ENCODE measurements at regions not wholly inside any gene's neighbourhood (a gene's known extent, or its start where the extent isn't known, plus 50 kb on each side); places are given as distances from the start of the nearest gene placed in this dataset.

GRCh38 chr17:14508156-14508555 is 207.3 kb downstream of the HS3ST3B1 start:
- Histone ChIP-seq H3K4me1 (ENCODE audit: control insufficient read depth, insufficient read depth, low read length, poor library complexity, severe bottlenecking) (no peaks in the 10 kb centered on the region), H3K27ac (ENCODE audit: low read depth, low read length, severe bottlenecking) (no peak overlapping the region), H3K9me3 (ENCODE audit: control insufficient read depth, low read length) (no peaks in the 10 kb centered on the region), H3K36me3 (ENCODE audit: control insufficient read depth, insufficient read depth, low read length) (no peaks in the 10 kb centered on the region), H3K4me3 (ENCODE audit: extremely low read depth, insufficient read depth, low read length, poor library complexity, severe bottlenecking) (no peak overlapping the region)
- WGBS, 2 experiments (ENCODE audit: insufficient coverage in 2 of 2) = 89 to 100% methylated on average over 1 to 3 of the region's 5 CpGs

GRCh38 chr17:14506364-14506763 is 205.5 kb downstream of the HS3ST3B1 start:
- Histone ChIP-seq H3K4me3 (ENCODE audit: extremely low read depth, insufficient read depth, low read length, poor library complexity, severe bottlenecking) (no peak overlapping the region), H3K36me3 (ENCODE audit: control insufficient read depth, insufficient read depth, low read length) (no peaks in the 10 kb centered on the region), H3K27ac (ENCODE audit: low read depth, low read length, severe bottlenecking) (no peak overlapping the region), H3K9me3 (ENCODE audit: control insufficient read depth, low read length) (no peaks in the 10 kb centered on the region), H3K4me1 (ENCODE audit: control insufficient read depth, insufficient read depth, low read length, poor library complexity, severe bottlenecking) (no peaks in the 10 kb centered on the region)
- WGBS, 2 experiments (ENCODE audit: insufficient coverage in 2 of 2) = 85 to 93% methylated on average over 3 of the region's 5 CpGs

- Histone ChIP-seq H3K27ac (ENCODE audit: low read depth, low read length, severe bottlenecking) (no peak overlapping the region), H3K4me1 (ENCODE audit: control insufficient read depth, insufficient read depth, low read length, poor library complexity, severe bottlenecking) (no peaks in the 10 kb centered on the region), H3K4me3 (ENCODE audit: extremely low read depth, insufficient read depth, low read length, poor library complexity, severe bottlenecking) (no peak overlapping the region), H3K9me3 (ENCODE audit: control insufficient read depth, low read length) (no peaks in the 10 kb centered on the region), H3K36me3 (ENCODE audit: control insufficient read depth, insufficient read depth, low read length) (no peaks in the 10 kb centered on the region)
- WGBS, 2 experiments (ENCODE audit: insufficient coverage in 2 of 2) = 82 to 93% methylated on average over 2 to 3 of the region's 3 CpGs
Measured at GRCh38 chr17:14505606-14506005, 204.7 kb downstream of the HS3ST3B1 start.

- Histone ChIP-seq H3K4me3 (ENCODE audit: extremely low read depth, insufficient read depth, low read length, poor library complexity, severe bottlenecking) (no peak overlapping the region), H3K9me3 (ENCODE audit: control insufficient read depth, low read length) (no peaks in the 10 kb centered on the region), H3K4me1 (ENCODE audit: control insufficient read depth, insufficient read depth, low read length, poor library complexity, severe bottlenecking) (no peaks in the 10 kb centered on the region), H3K36me3 (ENCODE audit: control insufficient read depth, insufficient read depth, low read length) (no peaks in the 10 kb centered on the region), H3K27ac (ENCODE audit: low read depth, low read length, severe bottlenecking) (no peak overlapping the region)
- WGBS, 2 experiments (ENCODE audit: insufficient coverage in 2 of 2) = 90 to 100% methylated on average over 4 of the region's 4 CpGs
Measured at GRCh38 chr17:14499976-14500375, 199.1 kb downstream of the HS3ST3B1 start.

DNA sequence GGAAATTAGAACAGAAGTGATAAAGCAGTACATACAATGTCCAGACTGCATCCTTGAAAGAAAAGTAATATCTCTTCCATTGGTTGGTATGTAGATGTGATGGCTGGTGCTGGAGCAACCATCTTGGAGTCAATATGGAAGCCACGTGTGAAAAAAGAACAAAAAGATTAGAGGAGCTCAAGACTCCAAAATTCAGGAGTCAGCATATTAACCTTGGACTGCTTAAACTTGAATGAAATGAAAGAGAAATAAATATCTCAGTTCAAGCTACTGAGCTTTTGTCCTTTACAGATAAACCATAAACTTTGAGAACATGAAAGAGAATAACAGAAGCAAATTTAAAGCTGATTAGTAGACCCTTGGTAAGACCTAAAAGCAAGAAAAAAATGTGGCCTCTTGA is 197.9 kb downstream of the HS3ST3B1 start:
- H3K4me3 ChIP-seq (ENCODE audit: extremely low read depth, insufficient read depth, low read length, poor library complexity, severe bottlenecking) = no peak overlapping the region
- no peaks in the 10 kb centered on the region for H3K9me3 ChIP-seq (ENCODE audit: control insufficient read depth, low read length)
- no peaks in the 10 kb centered on the region for H3K4me1 ChIP-seq (ENCODE audit: control insufficient read depth, insufficient read depth, low read length, poor library complexity, severe bottlenecking)
- H3K36me3 ChIP-seq (ENCODE audit: control insufficient read depth, insufficient read depth, low read length) = no peaks in the 10 kb centered on the region
- no CpG with 5 or more reads among the region's 1 CpG for WGBS, 2 experiments (ENCODE audit: insufficient coverage in 2 of 2)
- no peak overlapping the region for H3K27ac ChIP-seq (ENCODE audit: low read depth, low read length, severe bottlenecking)

- H3K27ac ChIP-seq (ENCODE audit: low read depth, low read length, severe bottlenecking) = no peak overlapping the region
- H3K9me3 ChIP-seq (ENCODE audit: control insufficient read depth, low read length) = no peaks in the 10 kb centered on the region
- H3K4me3 ChIP-seq (ENCODE audit: extremely low read depth, insufficient read depth, low read length, poor library complexity, severe bottlenecking) = no peak overlapping the region
- no peaks in the 10 kb centered on the region for H3K36me3 ChIP-seq (ENCODE audit: control insufficient read depth, insufficient read depth, low read length)
- 79% methylated on average over 3 of the region's 4 CpGs; no CpG with 5 or more reads in 1 of the 2 experiments for WGBS, 2 experiments (ENCODE audit: insufficient coverage in 2 of 2)
- no peaks in the 10 kb centered on the region for H3K4me1 ChIP-seq (ENCODE audit: control insufficient read depth, insufficient read depth, low read length, poor library complexity, severe bottlenecking)
Measured at GRCh38 chr17:14494161-14494560, 193.3 kb downstream of the HS3ST3B1 start.

GRCh38 chr17:14489986-14490385 is 189.1 kb downstream of the HS3ST3B1 start:
- WGBS, 2 experiments (ENCODE audit: insufficient coverage in 2 of 2) = 80% methylated on average over 2 of the region's 2 CpGs; no CpG with 5 or more reads in 1 of the 2 experiments
- H3K36me3 ChIP-seq (ENCODE audit: control insufficient read depth, insufficient read depth, low read length) = no peaks in the 10 kb centered on the region
- H3K27ac ChIP-seq (ENCODE audit: low read depth, low read length, severe bottlenecking) = no peak overlapping the region
- H3K4me1 ChIP-seq (ENCODE audit: control insufficient read depth, insufficient read depth, low read length, poor library complexity, severe bottlenecking) = no peaks in the 10 kb centered on the region
- no peak overlapping the region for H3K4me3 ChIP-seq (ENCODE audit: extremely low read depth, insufficient read depth, low read length, poor library complexity, severe bottlenecking)
- H3K9me3 ChIP-seq (ENCODE audit: control insufficient read depth, low read length) = no peaks in the 10 kb centered on the region

DNA sequence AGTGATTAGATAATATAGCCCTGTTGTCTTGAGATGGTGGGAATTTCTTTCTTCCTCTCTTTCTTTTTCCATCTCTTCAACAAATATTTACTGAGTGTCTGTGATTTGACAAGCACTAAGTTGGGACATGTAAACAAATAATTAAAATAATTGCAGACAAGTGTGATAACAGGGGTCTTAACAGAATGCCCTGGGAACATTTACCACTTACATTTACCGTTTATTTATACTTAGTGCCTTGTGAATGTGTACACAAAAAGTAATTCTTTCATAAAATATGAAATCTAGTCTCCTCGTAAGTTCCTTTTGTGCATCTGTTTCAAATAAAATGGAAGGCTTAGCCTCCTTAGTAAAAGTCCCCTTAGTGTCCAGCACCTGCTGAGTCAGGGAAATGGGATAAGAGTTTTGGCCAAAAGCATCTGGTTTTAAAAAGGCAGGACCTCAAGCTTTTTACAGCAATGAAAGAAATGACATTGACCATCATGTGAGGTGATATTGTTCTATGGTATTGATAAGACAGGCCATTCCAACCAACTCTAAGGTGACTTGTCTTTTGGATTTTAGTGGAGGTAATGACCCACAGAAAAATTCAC is 188.2 kb downstream of the HS3ST3B1 start:
- 100% methylated on average over 1 of the region's 2 CpGs; no CpG with 5 or more reads in 1 of the 2 experiments for WGBS, 2 experiments (ENCODE audit: insufficient coverage in 2 of 2)
- Histone ChIP-seq H3K36me3 (ENCODE audit: control insufficient read depth, insufficient read depth, low read length) (no peaks in the 10 kb centered on the region), H3K9me3 (ENCODE audit: control insufficient read depth, low read length) (no peaks in the 10 kb centered on the region), H3K4me1 (ENCODE audit: control insufficient read depth, insufficient read depth, low read length, poor library complexity, severe bottlenecking) (no peaks in the 10 kb centered on the region), H3K27ac (ENCODE audit: low read depth, low read length, severe bottlenecking) (no peak overlapping the region), H3K4me3 (ENCODE audit: extremely low read depth, insufficient read depth, low read length, poor library complexity, severe bottlenecking) (no peak overlapping the region)

GRCh38 chr17:14487068-14487467 is 186.2 kb downstream of the HS3ST3B1 start:
- no peaks in the 10 kb centered on the region for H3K36me3 ChIP-seq (ENCODE audit: control insufficient read depth, insufficient read depth, low read length)
- H3K4me3 ChIP-seq (ENCODE audit: extremely low read depth, insufficient read depth, low read length, poor library complexity, severe bottlenecking) = no peak overlapping the region
- H3K4me1 ChIP-seq (ENCODE audit: control insufficient read depth, insufficient read depth, low read length, poor library complexity, severe bottlenecking) = no peaks in the 10 kb centered on the region
- H3K27ac ChIP-seq (ENCODE audit: low read depth, low read length, severe bottlenecking) = no peak overlapping the region
- H3K9me3 ChIP-seq (ENCODE audit: control insufficient read depth, low read length) = no peaks in the 10 kb centered on the region
- 79 to 80% methylated on average over 7 to 8 of the region's 8 CpGs for WGBS, 2 experiments (ENCODE audit: insufficient coverage in 2 of 2)

DNA sequence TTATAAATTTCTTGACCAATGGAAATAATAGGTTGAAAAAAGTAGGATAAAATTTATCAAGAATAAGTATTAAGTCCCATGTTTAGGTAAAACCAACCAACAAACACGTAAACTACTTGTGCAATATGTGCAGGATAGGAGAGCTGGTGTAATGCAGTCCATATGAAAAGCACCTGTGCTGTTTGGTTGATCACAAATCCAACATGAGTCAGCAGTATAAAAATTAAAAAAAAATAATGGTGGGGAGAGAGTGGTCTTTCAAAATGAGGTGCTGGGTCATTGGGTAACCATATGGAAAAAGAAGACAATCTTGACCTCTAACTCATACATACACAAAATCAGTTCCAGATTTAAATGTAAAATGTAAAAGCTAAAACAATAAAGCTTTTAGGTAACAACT is 181.8 kb downstream of the HS3ST3B1 start:
- Histone ChIP-seq H3K4me3 (ENCODE audit: extremely low read depth, insufficient read depth, low read length, poor library complexity, severe bottlenecking) (no peak overlapping the region), H3K36me3 (ENCODE audit: control insufficient read depth, insufficient read depth, low read length) (no peaks in the 10 kb centered on the region), H3K9me3 (ENCODE audit: control insufficient read depth, low read length) (no peaks in the 10 kb centered on the region), H3K4me1 (ENCODE audit: control insufficient read depth, insufficient read depth, low read length, poor library complexity, severe bottlenecking) (no peaks in the 10 kb centered on the region), H3K27ac (ENCODE audit: low read depth, low read length, severe bottlenecking) (no peak overlapping the region)
- no CpG with 5 or more reads among the region's 1 CpG for WGBS, 2 experiments (ENCODE audit: insufficient coverage in 2 of 2)

GRCh38 chr17:14481664-14482063 is 180.8 kb downstream of the HS3ST3B1 start:
- WGBS, 2 experiments (ENCODE audit: insufficient coverage in 2 of 2) = 71 to 100% methylated on average over 1 of the region's 1 CpG
- no peaks in the 10 kb centered on the region for H3K36me3 ChIP-seq (ENCODE audit: control insufficient read depth, insufficient read depth, low read length)

More at GRCh38 chr17:14481664-14482063, 180.8 kb downstream of the HS3ST3B1 start:
- no peaks in the 10 kb centered on the region for H3K4me1 ChIP-seq (ENCODE audit: control insufficient read depth, insufficient read depth, low read length, poor library complexity, severe bottlenecking)
- no peak overlapping the region for H3K27ac ChIP-seq (ENCODE audit: low read depth, low read length, severe bottlenecking)
- no peaks in the 10 kb centered on the region for H3K9me3 ChIP-seq (ENCODE audit: control insufficient read depth, low read length)
- no peak overlapping the region for H3K4me3 ChIP-seq (ENCODE audit: extremely low read depth, insufficient read depth, low read length, poor library complexity, severe bottlenecking)

Measured in mesodermal cell (in vitro differentiated cells).